Thyroid gland (tissue), 4 donors: ENCODE measurements at regions not wholly inside any gene's neighbourhood (a gene's known extent, or its start where the extent isn't known, plus 50 kb on each side); places are given as distances from the start of the nearest gene placed in this dataset.

Source experiments
- DNase-seq, 2 donors: peaks; one replicate each; pipeline ENCODE4 v3.0.0-alpha.2; 2019
- H3K27ac ChIP-seq, 3 donors: fragments of 200-600 bp; sonication (generic); 1 replicate in 2 of 3; 2 replicates in 1 of 3; pipeline ENCODE4 v1.5.1; 2016 to 2019; ENCODE audit warnings: mild to moderate bottlenecking in 1 of 3, moderate library complexity in 1 of 3
- H3K27me3 ChIP-seq: fragments of 200-600 bp; sonication (generic); one replicate; pipeline ENCODE4 v1.5.1; 2019
- H3K36me3 ChIP-seq, 2 donors: fragments of 200-600 bp; sonication (generic); one replicate each; pipeline ENCODE4 v1.5.1; 2016 to 2019
- H3K4me1 ChIP-seq, 2 donors: fragments of 200-600 bp; sonication (generic); one replicate each; pipeline ENCODE4 v1.5.1; 2017 to 2019
- H3K4me3 ChIP-seq, 3 donors: fragments of 200-600 bp; sonication (generic); replicated peaks in 1 of 3; 1 replicate in 2 of 3; 2 replicates in 1 of 3; pipeline ENCODE4 v1.5.1; 2016; ENCODE audit warnings: mild to moderate bottlenecking in 1 of 3
- H3K9me3 ChIP-seq: fragments of 200-600 bp; sonication (generic); one replicate; pipeline ENCODE4 v1.5.1; 2017
- CTCF ChIP-seq, 6 experiments: fragments of 200-600 bp in 3 of 6; fragments of 450-650 bp in 3 of 6; sonication (generic) in 3 of 6; IDR thresholded peaks; one replicate each; pipeline ENCODE4 v1.5.1; 2016 to 2019; ENCODE audit warnings: antibody characterized with exemption in 6 of 6, mild to moderate bottlenecking in 2 of 6, inconsistent platforms in 1 of 6, moderate library complexity in 1 of 6
- POLR2A ChIP-seq, 2 donors: fragments of 450-650 bp; IDR thresholded peaks; one replicate each; pipeline ENCODE4 v1.6.1; 2017; ENCODE audit warnings: antibody characterized with exemption in 2 of 2, mild to moderate bottlenecking in 2 of 2, moderate library complexity in 1 of 2
- WGBS, 2 donors: methylation state at CpG; one replicate each; pipeline ENCODE4 v1.1.5; 2017; 5-methylcytosine and 5-hydroxymethylcytosine counted together
- intact Hi-C: fragments of 100-400 bp; cut with DNase I; formaldehyde crosslinking; loops from one replicate; pipeline ENCODE4 v1.15.1; 2023

- Histone ChIP-seq H3K27ac (no peak overlapping the region), H3K36me3 (no peaks in the 10 kb centered on the region), H3K4me3 (no peak overlapping the region), H3K9me3 (no peaks in the 10 kb centered on the region), H3K4me1 (peaks cover 14 to 25% of the 10 kb centered on the region in 2 donors), H3K27me3 (no peaks in the 10 kb centered on the region)
- intact Hi-C loops: no loop called here
- TF ChIP-seq POLR2A (IDR thresholded peaks at IDR 0.05): no peak
- TF ChIP-seq CTCF (IDR thresholded peaks at IDR 0.05): no peak
- 78 to 97% methylated on average over 2 of the region's 2 CpGs for WGBS, 2 donors
- no peak for DNase-seq
These were observed 145.8 kb upstream of the SLC30A5 start for GRCh38 chr5:68947986-68948385.

GRCh38 chr5:68949256-68949655, 144.6 kb upstream of the SLC30A5 start:
- no peak overlapping the region for H3K4me3 ChIP-seq
- no peaks in the 10 kb centered on the region for H3K9me3 ChIP-seq
- WGBS, 2 donors: 38 to 48% methylated on average over 3 of the region's 3 CpGs
- no peak overlapping the region for H3K27ac ChIP-seq
- TF ChIP-seq POLR2A (IDR thresholded peaks at IDR 0.05) (no peak), CTCF (IDR thresholded peaks at IDR 0.05) (no peak)
- no peaks in the 10 kb centered on the region for H3K36me3 ChIP-seq
- H3K4me1 ChIP-seq: peaks cover 14 to 25% of the 10 kb centered on the region in 2 donors
- intact Hi-C loops: no loop called here
- H3K27me3 ChIP-seq: no peaks in the 10 kb centered on the region
- DNase-seq: no peak

GRCh38 chr5:68949711-68950110, 144.1 kb upstream of the SLC30A5 start:
- peaks cover 14 to 25% of the 10 kb centered on the region in 2 donors for H3K4me1 ChIP-seq
- 26 to 34% methylated on average over 4 of the region's 4 CpGs for WGBS, 2 donors
- no peaks in the 10 kb centered on the region for H3K9me3 ChIP-seq
- H3K27ac ChIP-seq: no peak overlapping the region
- H3K4me3 ChIP-seq: no peak overlapping the region
- no peaks in the 10 kb centered on the region for H3K27me3 ChIP-seq
- intact Hi-C loops: no loop called here
- TF ChIP-seq CTCF (IDR thresholded peaks at IDR 0.05) (no peak), POLR2A (IDR thresholded peaks at IDR 0.05) (no peak)
- no peaks in the 10 kb centered on the region for H3K36me3 ChIP-seq
- DNase-seq: no peak

GRCh38 chr5:68950125-68950524, 143.7 kb upstream of the SLC30A5 start:
- no peak for DNase-seq
- Histone ChIP-seq H3K9me3 (no peaks in the 10 kb centered on the region), H3K27ac (no peak overlapping the region), H3K36me3 (no peaks in the 10 kb centered on the region), H3K27me3 (no peaks in the 10 kb centered on the region), H3K4me3 (no peak overlapping the region), H3K4me1 (peaks cover 14 to 25% of the 10 kb centered on the region in 2 donors)
- 57 to 67% methylated on average over 6 of the region's 6 CpGs for WGBS, 2 donors
- intact Hi-C loops: no loop called here
- TF ChIP-seq POLR2A (IDR thresholded peaks at IDR 0.05) (no peak), CTCF (IDR thresholded peaks at IDR 0.05) (no peak)

GRCh38 chr5:68950930-68951329, 142.9 kb upstream of the SLC30A5 start:
- 44 to 60% methylated on average over 1 of the region's 1 CpG for WGBS, 2 donors
- Histone ChIP-seq H3K4me3 (no peak overlapping the region), H3K4me1 (peaks cover 14 to 25% of the 10 kb centered on the region in 2 donors), H3K9me3 (no peaks in the 10 kb centered on the region), H3K36me3 (no peaks in the 10 kb centered on the region), H3K27ac (no peak overlapping the region), H3K27me3 (no peaks in the 10 kb centered on the region)
- TF ChIP-seq CTCF (IDR thresholded peaks at IDR 0.05): no peak
- TF ChIP-seq POLR2A (IDR thresholded peaks at IDR 0.05): no peak
- DNase-seq: no peak
- intact Hi-C loops: no loop called here
